ENCODE measurements at regions not wholly inside any gene's neighbourhood (a gene's known extent, or its start where the extent isn't known, plus 50 kb on each side); places are given as distances from the start of the nearest gene placed in this dataset.
"Not testable (repeated sequence)": the region's sequence is repeated elsewhere in the genome, so short reads cannot be mapped to it uniquely, and the experiment has no call there.

DNA sequence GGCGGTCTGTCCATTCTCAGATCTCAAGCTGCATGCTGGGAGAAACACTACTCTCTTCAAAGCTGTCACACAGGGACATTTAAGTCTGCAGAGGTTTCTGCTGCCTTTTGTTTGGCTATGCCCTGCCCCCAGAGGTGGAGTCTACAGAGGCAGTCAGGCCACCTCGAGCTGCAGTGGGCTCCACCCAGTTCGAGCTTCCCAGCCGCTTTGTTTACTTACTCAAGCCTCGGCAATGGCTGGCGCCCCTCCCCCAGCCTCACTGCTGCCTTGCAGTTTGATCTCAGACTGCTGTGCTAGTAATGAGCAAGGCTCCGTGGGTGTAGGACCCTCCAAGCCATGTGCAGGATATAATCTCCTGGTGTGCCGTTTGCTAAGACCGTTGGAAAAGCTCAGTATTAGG is 486.1 kb downstream of the DTWD2 start:
- TF ChIP-seq, protein P1, sequence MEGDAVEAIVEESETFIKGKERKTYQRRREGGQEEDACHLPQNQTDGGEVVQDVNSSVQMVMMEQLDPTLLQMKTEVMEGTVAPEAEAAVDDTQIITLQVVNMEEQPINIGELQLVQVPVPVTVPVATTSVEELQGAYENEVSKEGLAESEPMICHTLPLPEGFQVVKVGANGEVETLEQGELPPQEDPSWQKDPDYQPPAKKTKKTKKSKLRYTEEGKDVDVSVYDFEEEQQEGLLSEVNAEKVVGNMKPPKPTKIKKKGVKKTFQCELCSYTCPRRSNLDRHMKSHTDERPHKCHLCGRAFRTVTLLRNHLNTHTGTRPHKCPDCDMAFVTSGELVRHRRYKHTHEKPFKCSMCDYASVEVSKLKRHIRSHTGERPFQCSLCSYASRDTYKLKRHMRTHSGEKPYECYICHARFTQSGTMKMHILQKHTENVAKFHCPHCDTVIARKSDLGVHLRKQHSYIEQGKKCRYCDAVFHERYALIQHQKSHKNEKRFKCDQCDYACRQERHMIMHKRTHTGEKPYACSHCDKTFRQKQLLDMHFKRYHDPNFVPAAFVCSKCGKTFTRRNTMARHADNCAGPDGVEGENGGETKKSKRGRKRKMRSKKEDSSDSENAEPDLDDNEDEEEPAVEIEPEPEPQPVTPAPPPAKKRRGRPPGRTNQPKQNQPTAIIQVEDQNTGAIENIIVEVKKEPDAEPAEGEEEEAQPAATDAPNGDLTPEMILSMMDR (conservative IDR thresholded peaks at IDR 0.05): not testable (repeated sequence)
- TF ChIP-seq EZH2 (IDR thresholded peaks at IDR 0.05; ENCODE audit: low read depth): not testable (repeated sequence)
